Activated CD8-positive, alpha-beta memory T cell treated with anti-CD3 and anti-CD28 coated beads for 1 hour (primary cell): ENCODE measurements at regions not wholly inside any gene's neighbourhood (a gene's known extent, or its start where the extent isn't known, plus 50 kb on each side); places are given as distances from the start of the nearest gene placed in this dataset.
"Not testable (repeated sequence)": the region's sequence is repeated elsewhere in the genome, so short reads cannot be mapped to it uniquely, and the experiment has no call there.

Experiments used
- DNase-seq, 2 donors: peaks; one replicate each; pipeline ENCODE4 v3.0.0-alpha.2; 2020; ENCODE audit warnings: low read depth in 1 of 2; ENCODE audit errors: extremely low read depth in 1 of 2

DNA sequence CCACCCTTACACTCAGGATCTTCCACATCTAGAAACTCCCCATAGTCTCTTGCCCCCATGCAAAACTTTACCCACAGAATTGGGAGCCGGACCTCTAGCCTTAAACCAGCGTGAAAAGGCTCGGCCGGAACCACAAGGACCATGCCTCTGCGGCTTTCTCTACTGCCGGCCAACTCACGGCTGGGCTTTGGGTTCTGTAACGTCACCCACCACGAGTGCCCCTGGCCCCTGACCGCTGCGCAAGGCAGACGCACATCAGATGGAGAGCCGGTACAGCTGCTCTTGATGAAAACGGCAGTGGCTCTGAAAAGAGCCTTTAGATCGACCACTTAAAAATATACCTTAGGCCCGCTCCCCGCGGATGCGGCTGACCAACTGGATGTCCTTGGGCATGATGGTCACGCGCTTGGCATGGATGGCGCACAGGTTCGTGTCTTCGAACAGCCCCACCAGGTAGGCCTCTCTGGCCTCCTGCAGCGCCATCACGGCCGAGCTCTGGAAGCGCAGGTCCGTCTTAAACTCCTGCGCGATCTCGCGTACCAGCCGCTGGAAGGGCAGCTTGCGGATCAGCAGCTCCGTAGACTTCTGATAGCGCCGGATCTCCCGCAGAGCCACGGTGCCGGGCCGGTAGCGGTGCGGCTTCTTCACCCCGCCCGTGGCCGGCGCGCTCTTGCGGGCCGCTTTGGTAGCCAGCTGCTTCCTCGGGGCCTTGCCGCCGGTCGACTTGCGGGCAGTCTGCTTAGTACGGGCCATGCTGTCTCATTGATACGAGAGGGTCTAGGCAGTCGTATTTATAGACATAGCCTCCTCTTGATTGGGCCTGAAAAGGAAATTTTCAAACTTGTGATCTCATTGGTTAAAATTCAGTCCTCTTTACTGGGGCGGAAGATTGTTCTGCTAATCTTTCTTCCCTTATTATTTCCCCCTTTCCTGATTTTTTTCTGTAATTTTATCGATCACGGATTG, 66.3 kb downstream of the FAM72C start:
- not testable (repeated sequence) for DNase-seq

GRCh38 chr1:143904622-143904979, 67.2 kb downstream of the FAM72C start:
- DNase-seq: not testable (repeated sequence)

GRCh38 chr1:143903899-143904621, 67.7 kb downstream of the FAM72C start:
- DNase-seq: not testable (repeated sequence)

GRCh38 chr1:143896377-143896776, 75.4 kb downstream of the FAM72C start:
- DNase-seq: not testable (repeated sequence)

DNA sequence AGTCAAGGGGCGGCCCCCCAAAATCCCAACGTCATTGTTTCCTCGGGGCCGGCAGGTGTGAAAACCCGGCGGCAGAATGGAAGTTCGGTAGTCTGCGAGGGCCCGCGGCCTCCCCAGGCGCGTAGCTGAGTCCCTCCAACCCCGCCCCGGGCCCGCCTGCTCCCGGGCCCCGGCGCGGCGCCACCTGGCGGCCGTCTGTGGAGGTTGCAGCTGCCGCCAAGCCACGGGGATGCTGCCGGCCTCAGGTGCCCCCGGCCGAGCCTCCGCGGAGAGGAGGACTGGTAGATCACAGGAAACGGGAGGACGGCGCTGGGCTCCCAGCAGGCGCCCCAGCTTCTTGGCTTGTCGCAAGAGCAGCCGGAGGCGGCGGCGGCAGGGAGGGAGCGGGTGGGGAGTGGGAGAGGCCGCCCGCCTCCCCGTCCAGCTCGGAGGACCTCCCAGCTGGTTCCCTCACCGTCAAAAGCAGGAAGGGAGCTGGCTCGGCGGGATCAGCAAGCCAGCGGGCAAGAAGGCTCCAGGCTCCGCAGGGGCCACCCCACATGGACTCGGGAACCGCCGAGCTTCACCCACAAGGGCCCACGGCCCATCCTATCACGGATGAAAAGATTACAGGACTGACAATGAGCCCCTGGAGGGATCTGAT, 86.7 kb downstream of the FAM72C start:
- peak; percentile 35 to 48 for DNase-seq

DNA sequence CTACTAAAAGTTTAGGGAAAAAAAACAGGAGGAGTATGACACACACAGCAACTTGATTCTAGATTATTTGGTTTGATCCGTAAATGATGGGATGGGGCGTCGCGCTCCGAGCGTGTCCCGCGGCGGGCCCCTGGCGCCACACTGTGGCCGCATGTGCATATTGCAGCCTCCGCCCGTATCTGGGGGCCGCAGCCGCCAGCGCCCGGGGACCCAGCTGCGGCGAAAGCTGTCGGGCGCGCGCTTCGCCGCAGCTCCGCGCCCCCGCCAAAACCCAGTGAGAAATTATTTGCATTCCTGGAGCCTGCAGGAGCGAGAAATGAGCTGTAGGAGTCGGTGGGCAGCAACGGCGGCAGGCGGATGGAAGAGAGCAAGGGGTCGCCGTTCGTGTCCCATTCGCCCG, 87.3 kb downstream of the FAM72C start:
- peak; percentile 14 to 26 for DNase-seq

GRCh38 chr1:143879757-143880536, 91.8 kb downstream of the FAM72C start:
- DNase-seq: not testable (repeated sequence)

DNA sequence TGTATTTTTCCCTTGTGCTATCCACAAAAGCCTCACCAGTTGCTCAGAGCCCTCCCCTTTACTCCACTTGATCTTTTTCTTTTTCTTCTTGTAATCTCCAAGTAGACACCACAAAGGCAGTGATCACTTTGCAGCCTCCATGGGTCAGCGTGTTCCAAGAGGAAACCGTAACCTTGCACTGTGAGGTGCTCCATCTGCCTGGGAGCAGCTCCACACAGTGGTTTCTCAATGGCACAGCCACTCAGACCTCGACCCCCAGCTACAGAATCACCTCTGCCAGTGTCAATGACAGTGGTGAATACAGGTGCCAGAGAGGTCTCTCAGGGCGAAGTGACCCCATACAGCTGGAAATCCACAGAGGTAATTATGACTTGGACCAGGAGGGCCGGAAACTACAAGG, 95.8 kb downstream of the FAM72C start:
- not testable (repeated sequence) for DNase-seq

GRCh38 chr1:143874625-143875024, 97.2 kb downstream of the FAM72C start:
- not testable (repeated sequence) for DNase-seq

DNA sequence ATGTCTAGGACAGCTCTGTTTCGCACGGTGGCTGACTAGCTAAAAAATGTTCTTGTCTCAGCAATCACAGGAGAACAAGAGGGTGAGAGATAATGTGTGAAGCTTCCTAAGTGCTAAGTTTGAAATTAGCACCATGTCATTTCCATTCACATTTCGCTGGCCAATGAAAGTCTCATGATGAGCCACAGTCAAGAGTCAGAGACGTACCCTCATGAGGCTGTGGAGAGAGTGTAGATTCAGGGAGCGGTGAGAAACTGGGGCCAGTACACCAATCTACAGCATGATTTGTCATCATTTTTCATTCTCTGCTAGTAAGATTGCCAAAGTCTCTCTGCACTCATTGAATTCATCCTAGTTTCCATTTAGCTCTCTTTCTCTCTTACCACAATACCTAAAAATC, 98.1 kb downstream of the FAM72C start:
- not testable (repeated sequence) for DNase-seq

- not testable (repeated sequence) for DNase-seq
Observed at GRCh38 chr1:143870388-143870787, 101.4 kb downstream of the FAM72C start.

DNA sequence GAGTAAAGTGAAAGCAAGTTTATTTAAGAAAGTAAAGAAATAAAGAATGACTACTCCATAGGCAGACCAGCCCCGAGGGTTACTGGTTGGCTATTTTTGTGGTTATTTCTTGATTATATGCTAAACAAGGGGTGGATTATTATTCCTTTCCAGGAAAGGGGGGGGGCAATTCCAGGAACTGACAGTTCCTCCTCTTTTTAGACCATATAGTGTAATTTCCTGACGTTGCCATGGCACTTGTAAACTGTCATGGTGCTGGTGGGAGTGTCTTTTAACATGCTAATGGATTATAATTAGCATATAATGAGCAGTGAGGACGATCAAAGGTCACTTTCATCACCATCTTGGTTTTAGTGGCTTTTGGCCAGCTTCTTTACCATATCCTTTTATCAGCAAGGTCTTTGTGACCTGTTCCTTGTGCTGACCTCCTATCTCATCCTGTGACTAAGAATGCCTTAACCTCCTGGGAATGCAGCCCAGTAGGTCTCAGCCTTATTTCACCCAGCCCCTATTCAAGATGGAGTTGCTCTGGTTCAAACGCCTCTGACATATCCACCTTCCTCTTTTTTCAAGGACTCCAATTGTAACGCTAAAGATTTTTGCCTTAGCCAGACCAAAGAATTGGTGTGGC, 104.1 kb downstream of the FAM72C start:
- DNase-seq: not testable (repeated sequence)

- not testable (repeated sequence) for DNase-seq
Observed at GRCh38 chr1:143863901-143864520, 107.8 kb downstream of the FAM72C start.

DNA sequence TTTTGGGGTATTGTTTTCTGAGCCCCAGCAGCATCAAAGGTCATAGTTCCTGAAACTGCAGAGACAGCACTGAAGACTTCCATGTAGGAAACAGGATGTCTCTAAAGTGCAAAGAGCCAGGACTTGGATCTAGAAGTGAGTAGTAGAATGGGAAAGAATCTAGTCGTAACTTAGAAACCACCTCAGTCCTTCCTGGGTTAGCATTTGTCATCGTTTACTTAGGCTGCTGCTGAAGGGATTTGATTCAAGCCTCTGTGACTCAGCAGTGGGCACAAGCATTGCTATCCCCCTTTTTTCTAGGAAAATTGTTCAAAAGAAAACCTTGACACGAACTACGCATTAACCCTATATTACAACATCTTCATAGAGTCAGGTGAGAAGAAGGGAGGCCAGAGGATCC, 109.1 kb downstream of the FAM72C start:
- DNase-seq: not testable (repeated sequence)

DNA sequence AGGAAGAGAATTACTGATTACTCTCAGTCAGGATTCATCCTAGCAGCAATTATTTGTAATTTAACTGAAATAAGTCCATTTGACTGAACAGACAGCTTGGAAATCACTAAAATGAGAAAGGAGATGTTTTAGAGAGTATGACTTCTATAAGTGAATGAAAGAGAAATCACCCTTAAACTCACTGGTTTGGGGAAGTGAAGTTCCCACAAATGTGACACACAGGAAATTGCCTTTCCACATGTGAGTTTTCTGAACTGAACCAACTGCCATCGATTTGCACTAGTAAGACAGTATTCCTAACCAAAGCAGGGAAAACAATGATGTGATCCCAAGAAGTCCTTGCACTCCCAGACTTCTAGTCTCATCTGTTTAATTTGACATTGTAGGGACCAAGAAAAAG, 110.5 kb downstream of the FAM72C start:
- DNase-seq: not testable (repeated sequence)

DNA sequence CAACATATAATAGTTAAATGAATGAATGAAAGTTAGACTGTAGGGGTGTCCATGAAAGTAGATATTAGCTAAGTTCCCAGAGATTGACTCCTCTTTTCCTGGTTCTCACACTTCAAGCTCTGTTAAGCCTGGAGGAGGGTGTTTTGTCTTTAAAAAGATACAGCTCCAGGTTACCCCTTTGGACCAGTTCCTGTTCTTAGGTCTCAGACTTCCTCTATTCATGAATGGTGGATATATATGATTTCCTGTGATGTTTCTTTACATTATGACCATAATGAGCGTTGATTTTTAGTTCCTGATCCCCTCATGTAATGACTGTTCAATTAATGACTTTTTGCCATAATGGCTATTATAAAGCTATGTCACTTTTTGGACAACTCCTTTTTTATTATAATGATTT, 115.9 kb downstream of the FAM72C start:
- not testable (repeated sequence) for DNase-seq

DNA sequence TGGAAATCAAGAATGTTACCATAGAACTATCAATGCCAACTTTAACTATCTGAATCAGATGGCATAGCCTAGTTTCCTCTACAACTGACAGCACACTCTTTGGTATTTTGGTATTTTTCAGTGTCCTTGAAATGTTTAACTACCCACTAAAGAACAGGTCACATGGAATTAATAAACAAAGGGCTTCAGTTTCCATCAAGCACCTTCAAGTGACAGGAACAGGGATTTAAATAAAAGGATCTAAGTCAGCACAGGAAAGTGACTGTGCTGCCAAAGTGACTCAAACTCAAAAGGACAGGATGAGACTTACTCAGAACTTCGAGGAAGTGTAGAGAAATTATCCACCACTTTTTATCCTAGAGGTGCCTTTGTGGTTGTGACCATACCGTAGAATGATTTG, 117.7 kb downstream of the FAM72C start:
- not testable (repeated sequence) for DNase-seq

- DNase-seq: not testable (repeated sequence)
Observed at GRCh38 chr1:143850637-143851036, 121.1 kb downstream of the FAM72C start.

GRCh38 chr1:143848859-143849258, 122.9 kb downstream of the FAM72C start:
- not testable (repeated sequence) for DNase-seq
